Mammary epithelial cell (primary cell): ENCODE measurements at regions not wholly inside any gene's neighbourhood (a gene's known extent, or its start where the extent isn't known, plus 50 kb on each side); places are given as distances from the start of the nearest gene placed in this dataset.

Source experiments
- EZH2 ChIP-seq: IDR thresholded peaks from 2 replicates; pipeline ENCODE4 v1.6.1; 2012; ENCODE audit warnings: low read length, inconsistent platforms, borderline replicate concordance
- TF ChIP-seq, protein P1 (sequence below), 2 donors: IDR thresholded peaks in 1 of 2; conservative IDR thresholded peaks in 1 of 2; 2 replicates each; pipeline ENCODE4 v1.5.1; 2011 to 2012; ENCODE audit warnings: inconsistent platforms in 2 of 2, low read length in 2 of 2, mild to moderate bottlenecking in 2 of 2, control low read depth in 1 of 2, low read depth in 1 of 2; ENCODE audit not compliant: insufficient read depth in 1 of 2; ENCODE audit errors: extremely low read depth in 1 of 2

DNA sequence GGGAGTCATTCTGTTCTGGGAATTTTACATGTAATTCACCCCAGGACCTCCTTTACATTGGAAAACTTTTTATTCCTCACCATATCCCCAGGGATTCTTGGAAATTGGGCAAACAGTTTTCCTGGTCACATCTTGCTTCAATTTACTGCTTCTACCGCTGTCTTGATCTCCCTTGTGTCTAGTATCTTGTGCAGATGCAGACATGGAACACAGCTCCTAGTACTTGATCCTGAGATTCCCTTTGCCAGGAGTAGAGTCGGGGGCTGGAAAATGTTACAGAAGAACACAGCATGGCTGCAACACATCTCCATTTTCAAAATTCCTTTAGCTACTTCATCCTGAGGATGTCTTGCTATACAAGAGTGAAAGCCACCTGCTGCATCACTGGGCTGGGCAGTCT, 472.8 kb downstream of the PLCL1 start:
- TF ChIP-seq, protein P1, sequence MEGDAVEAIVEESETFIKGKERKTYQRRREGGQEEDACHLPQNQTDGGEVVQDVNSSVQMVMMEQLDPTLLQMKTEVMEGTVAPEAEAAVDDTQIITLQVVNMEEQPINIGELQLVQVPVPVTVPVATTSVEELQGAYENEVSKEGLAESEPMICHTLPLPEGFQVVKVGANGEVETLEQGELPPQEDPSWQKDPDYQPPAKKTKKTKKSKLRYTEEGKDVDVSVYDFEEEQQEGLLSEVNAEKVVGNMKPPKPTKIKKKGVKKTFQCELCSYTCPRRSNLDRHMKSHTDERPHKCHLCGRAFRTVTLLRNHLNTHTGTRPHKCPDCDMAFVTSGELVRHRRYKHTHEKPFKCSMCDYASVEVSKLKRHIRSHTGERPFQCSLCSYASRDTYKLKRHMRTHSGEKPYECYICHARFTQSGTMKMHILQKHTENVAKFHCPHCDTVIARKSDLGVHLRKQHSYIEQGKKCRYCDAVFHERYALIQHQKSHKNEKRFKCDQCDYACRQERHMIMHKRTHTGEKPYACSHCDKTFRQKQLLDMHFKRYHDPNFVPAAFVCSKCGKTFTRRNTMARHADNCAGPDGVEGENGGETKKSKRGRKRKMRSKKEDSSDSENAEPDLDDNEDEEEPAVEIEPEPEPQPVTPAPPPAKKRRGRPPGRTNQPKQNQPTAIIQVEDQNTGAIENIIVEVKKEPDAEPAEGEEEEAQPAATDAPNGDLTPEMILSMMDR (conservative IDR thresholded peaks at IDR 0.05 in 1 of 2, IDR thresholded peaks at IDR 0.05 in 1 of 2; ENCODE audit: extremely low read depth in 1 of 2, insufficient read depth in 1 of 2, low read depth in 1 of 2, low read length in 2 of 2) = no peak
- no peak for TF ChIP-seq EZH2
